ENCODE measurements at regions not wholly inside any gene's neighbourhood (a gene's known extent, or its start where the extent isn't known, plus 50 kb on each side); places are given as distances from the start of the nearest gene placed in this dataset.
A peak's percentile ranks its signal among the peaks of the same experiment; 100 is the strongest.

GRCh38 chr15:69973102-69973714 lies 124.5 kb downstream of the TLE3 start:
- intact Hi-C loops (cut with DNase I), result loop anchor here in 2 of 10 donors (5.0 to 10.0 kb wide), 2 partner anchors 58 to 296 kb away; no protein-coding TSS in a partner anchor
- peaks cover 0 to 6% (median 0%) of the 10 kb centered on the region in 11 donors for H3K9me3 ChIP-seq
- no peak overlapping the region for H3K4me3 ChIP-seq
- DNase-seq (no peak), ATAC-seq (peak in 2 of 8 donors; percentile 51 to 67)
- peaks cover 0 to 40% (median 24%) of the 10 kb centered on the region in 7 donors for H3K27me3 ChIP-seq
- H3K27ac ChIP-seq, result no peak overlapping the region
- no peaks in the 10 kb centered on the region for H3K36me3 ChIP-seq
- TF ChIP-seq CTCF (IDR thresholded peaks at IDR 0.05), result no peak
- no peaks in the 10 kb centered on the region for H3K4me1 ChIP-seq
- 38 to 41% methylated on average over 6 of the region's 6 CpGs for WGBS, 2 donors

- no peak overlapping the region for H3K4me3 ChIP-seq
- no peak overlapping the region for H3K27ac ChIP-seq
- H3K9me3 ChIP-seq, result peaks cover 0 to 6% (median 0%) of the 10 kb centered on the region in 11 donors
- no peaks in the 10 kb centered on the region for H3K4me1 ChIP-seq
- DNase-seq, result no peak
- H3K36me3 ChIP-seq, result no peaks in the 10 kb centered on the region
- WGBS, 2 donors, result 66% methylated on average over 4 of the region's 4 CpGs
- intact Hi-C loops (cut with DNase I), result loop anchor here in 2 of 10 donors (5.0 to 10.0 kb wide), 2 partner anchors 59 to 297 kb away; no protein-coding TSS in a partner anchor
- TF ChIP-seq CTCF (IDR thresholded peaks at IDR 0.05), result no peak
- no peak for ATAC-seq
- peaks cover 0 to 33% (median 22%) of the 10 kb centered on the region in 7 donors for H3K27me3 ChIP-seq
Observed at GRCh38 chr15:69973880-69974279, 123.8 kb downstream of the TLE3 start.

- peaks cover 0 to 33% (median 22%) of the 10 kb centered on the region in 7 donors for H3K27me3 ChIP-seq
- intact Hi-C loops (cut with DNase I), result loop anchor here in 2 of 10 donors (5.0 to 10.0 kb wide), 2 partner anchors 60 to 297 kb away; no protein-coding TSS in a partner anchor
Observed at GRCh38 chr15:69974321-69974720, 123.4 kb downstream of the TLE3 start.

More at GRCh38 chr15:69974321-69974720, 123.4 kb downstream of the TLE3 start:
- no peak overlapping the region for H3K27ac ChIP-seq
- ATAC-seq, result no peak
- no peaks in the 10 kb centered on the region for H3K4me1 ChIP-seq
- H3K36me3 ChIP-seq, result no peaks in the 10 kb centered on the region
- no peak overlapping the region for H3K4me3 ChIP-seq
- no peak for DNase-seq
- TF ChIP-seq CTCF (IDR thresholded peaks at IDR 0.05), result no peak
- WGBS, 2 donors, result 56 to 57% methylated on average over 5 of the region's 5 CpGs
- H3K9me3 ChIP-seq, result peaks cover 0 to 6% (median 0%) of the 10 kb centered on the region in 11 donors

Data from heart right ventricle (tissue), 16 donors.